Esophagus squamous epithelium (tissue), 5 donors: ENCODE measurements at regions not wholly inside any gene's neighbourhood (a gene's known extent, or its start where the extent isn't known, plus 50 kb on each side); places are given as distances from the start of the nearest gene placed in this dataset.
"Not testable (repeated sequence)": the region's sequence is repeated elsewhere in the genome, so short reads cannot be mapped to it uniquely, and the experiment has no call there.

Experiments
- DNase-seq: peaks from one replicate; lab custom pipeline; 2025; lab: John Stamatoyannopoulos, UW
- H3K27ac ChIP-seq, 4 donors: fragments of 200-600 bp; sonication (generic); one replicate each; pipeline ENCODE4 v1.5.1; 2016 to 2019; ENCODE audit warnings: mild to moderate bottlenecking in 1 of 4
- H3K27me3 ChIP-seq, 4 donors: fragments of 200-600 bp; sonication (generic); 1 replicate in 3 of 4; 2 replicates in 1 of 4; pipeline versions ENCODE4 v1.5.1 to v1.6.0; 2017 to 2021; ENCODE audit warnings: antibody characterized with exemption in 1 of 4
- H3K36me3 ChIP-seq, 3 donors: fragments of 200-600 bp; sonication (generic); one replicate each; pipeline ENCODE4 v1.5.1; 2016 to 2019
- H3K4me1 ChIP-seq, 3 donors: fragments of 200-600 bp; sonication (generic); one replicate each; pipeline ENCODE4 v1.5.1; 2017 to 2019
- H3K4me3 ChIP-seq, 4 donors: fragments of 200-600 bp; sonication (generic); 1 replicate in 3 of 4; 2 replicates in 1 of 4; pipeline ENCODE4 v1.5.1; 2016 to 2019; ENCODE audit warnings: mild to moderate bottlenecking in 2 of 4, moderate library complexity in 1 of 4
- H3K9me3 ChIP-seq, 3 donors: fragments of 200-600 bp; sonication (generic); one replicate each; pipeline ENCODE4 v1.5.1; 2016 to 2019
- CTCF ChIP-seq, 6 experiments: fragments of 450-650 bp in 4 of 6; fragments of 200-600 bp in 2 of 6; sonication (generic) in 2 of 6; IDR thresholded peaks; one replicate each; pipeline ENCODE4 v1.5.1; 2016 to 2019; ENCODE audit warnings: antibody characterized with exemption in 6 of 6, mild to moderate bottlenecking in 4 of 6, moderate library complexity in 4 of 6
- POLR2A ChIP-seq, 4 donors: fragments of 450-650 bp; IDR thresholded peaks; one replicate each; pipeline ENCODE4 v1.6.1; 2017; ENCODE audit warnings: antibody characterized with exemption in 4 of 4, mild to moderate bottlenecking in 4 of 4, moderate library complexity in 3 of 4
- WGBS, 2 donors: methylation state at CpG; one replicate each; pipeline ENCODE4 v1.1.5; 2018; 5-methylcytosine and 5-hydroxymethylcytosine counted together
- intact Hi-C: fragments of 100-400 bp; cut with DNase I; formaldehyde crosslinking; loops from one replicate; pipeline ENCODE4 v1.15.0; 2022
- donor health status: DM: yes; HTN: yes; CAD: no.

GRCh38 chr12:31896514-31897039 lies 62.6 kb upstream of the RESF1 start:
- 33 to 47% methylated on average over 6 of the region's 6 CpGs for WGBS, 2 donors
- no peaks in the 10 kb centered on the region for H3K36me3 ChIP-seq
- H3K27ac ChIP-seq: peak overlapping the region; percentile 12 to 62 (median 55)
- no peak overlapping the region for H3K4me3 ChIP-seq
- H3K27me3 ChIP-seq: no peaks in the 10 kb centered on the region
- peaks cover 0 to 14% (median 12%) of the 10 kb centered on the region in 3 donors for H3K4me1 ChIP-seq
- DNase-seq: peak; percentile 49
- no peaks in the 10 kb centered on the region for H3K9me3 ChIP-seq
- TF ChIP-seq POLR2A (IDR thresholded peaks at IDR 0.05) (peak in 1 of 4 donors; percentile 37), CTCF (IDR thresholded peaks at IDR 0.05) (no peak)
- intact Hi-C loops: no loop called here

- Histone ChIP-seq H3K36me3 (no peaks in the 10 kb centered on the region), H3K9me3 (no peaks in the 10 kb centered on the region), H3K27me3 (no peaks in the 10 kb centered on the region), H3K4me1 (peaks cover 0 to 14% (median 12%) of the 10 kb centered on the region in 3 donors), H3K4me3 (no peak overlapping the region), H3K27ac (peak overlapping the region; percentile 3 to 62 (median 36))
- intact Hi-C loops: no loop called here
- no peak for TF ChIP-seq POLR2A (IDR thresholded peaks at IDR 0.05)
- no peak for DNase-seq
- WGBS, 2 donors: 74 to 80% methylated on average over 8 of the region's 8 CpGs
Observed at GRCh38 chr12:31895449-31896150, 63.6 kb upstream of the RESF1 start.

GRCh38 chr12:31890295-31891285 lies 68.6 kb upstream of the RESF1 start:
- Histone ChIP-seq H3K36me3 (no peaks in the 10 kb centered on the region), H3K4me3 (no peak overlapping the region), H3K27me3 (no peaks in the 10 kb centered on the region), H3K9me3 (peaks cover 0 to 9% (median 0%) of the 10 kb centered on the region in 3 donors), H3K4me1 (no peaks in the 10 kb centered on the region), H3K27ac (peak overlapping the region in 2 of 4 donors; percentile 48 to 72)
- 76 to 80% methylated on average over 8 of the region's 8 CpGs for WGBS, 2 donors
- intact Hi-C loops: no loop called here
- no peak for TF ChIP-seq POLR2A (IDR thresholded peaks at IDR 0.05)
- no peak for TF ChIP-seq CTCF (IDR thresholded peaks at IDR 0.05)
- no peak for DNase-seq

DNA sequence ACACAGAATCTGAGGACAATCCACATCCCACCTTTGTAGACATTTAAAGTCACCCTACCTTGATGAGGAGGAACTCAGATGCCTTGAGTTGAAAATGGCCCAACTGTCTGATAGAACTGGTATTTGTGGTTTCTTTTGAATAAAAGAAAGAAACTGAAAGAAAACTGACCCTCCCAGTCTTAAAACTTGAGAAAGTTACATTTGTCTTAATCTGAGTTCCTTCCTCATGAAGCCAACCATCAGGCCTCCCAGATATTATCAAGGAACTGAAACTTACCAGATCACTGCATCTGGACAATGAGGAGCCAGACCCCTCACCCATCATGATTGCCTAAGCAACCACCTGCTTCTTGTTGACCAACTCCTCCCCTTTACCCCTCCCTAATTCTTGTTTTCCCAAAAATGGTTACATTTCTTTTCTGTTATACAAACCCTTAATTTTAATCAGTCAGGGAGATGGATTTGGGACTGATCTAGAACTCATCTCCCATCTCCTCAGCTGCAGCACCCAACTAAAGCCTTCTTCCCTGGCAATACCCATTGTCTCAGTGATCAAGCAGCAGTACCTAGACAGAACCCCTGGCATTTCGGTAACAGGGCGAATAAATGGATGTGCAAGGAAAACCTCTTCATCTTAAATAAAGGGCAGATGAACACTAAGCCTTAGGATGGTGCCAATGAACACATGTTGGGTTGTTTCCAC lies 72.0 kb upstream of the RESF1 start:
- TF ChIP-seq CTCF (IDR thresholded peaks at IDR 0.05) (no peak), POLR2A (IDR thresholded peaks at IDR 0.05) (no peak)
- DNase-seq: no peak
- Histone ChIP-seq H3K9me3 (peaks cover 0 to 9% (median 3%) of the 10 kb centered on the region in 3 donors), H3K27ac (peak overlapping the region in 1 of 4 donors; percentile 38), H3K36me3 (no peaks in the 10 kb centered on the region), H3K4me3 (no peak overlapping the region), H3K4me1 (no peaks in the 10 kb centered on the region), H3K27me3 (no peaks in the 10 kb centered on the region)
- intact Hi-C loops: no loop called here
- 41 to 93% methylated on average over 2 of the region's 2 CpGs for WGBS, 2 donors

- intact Hi-C loops, H3K36me3 ChIP-seq, H3K27ac ChIP-seq, H3K9me3 ChIP-seq, H3K27me3 ChIP-seq, DNase-seq, H3K4me1 ChIP-seq, H3K4me3 ChIP-seq: not testable (repeated sequence)
- 97% methylated on average over 5 to 6 of the region's 6 CpGs for WGBS, 2 donors
Observed at GRCh38 chr12:31882682-31883081, 76.5 kb upstream of the RESF1 start.
